H1 (cell line): ENCODE measurements at regions not wholly inside any gene's neighbourhood (a gene's known extent, or its start where the extent isn't known, plus 50 kb on each side); places are given as distances from the start of the nearest gene placed in this dataset.

Experiments used
- ASH2L ChIP-seq: fragments of 200-600, 300-600 bp; sonication (generic); IDR thresholded peaks from one replicate; pipeline ENCODE4 v1.7.1; 2017; ENCODE audit warnings: low read length
- EZH2 ChIP-seq: fragments of 200-600 bp; sonication (generic); IDR thresholded peaks from 2 replicates; pipeline ENCODE4 v1.7.1; 2012; ENCODE audit warnings: low read depth, mild to moderate bottlenecking, moderate library complexity, low read length, inconsistent platforms; ENCODE audit not compliant: severe bottlenecking
- HDAC2 ChIP-seq, 2 experiments: fragments of 300-600 bp in 1 of 2; sonication (generic) in 1 of 2; IDR thresholded peaks; 2 replicates each; pipeline ENCODE4 v1.6.1; 2011 to 2012; ENCODE audit warnings: low read depth in 2 of 2, low read length in 2 of 2, mild to moderate bottlenecking in 2 of 2, moderate library complexity in 2 of 2, borderline replicate concordance in 1 of 2, inconsistent platforms in 1 of 2
- SP2 ChIP-seq: IDR thresholded peaks from 2 replicates; pipeline ENCODE4 v1.6.1; 2012; ENCODE audit warnings: mild to moderate bottlenecking, low read length, inconsistent platforms
- TAF1 ChIP-seq: IDR thresholded peaks from 2 replicates; pipeline ENCODE4 v1.6.1; 2011; ENCODE audit warnings: mild to moderate bottlenecking, low read depth, low read length
- TBP ChIP-seq: IDR thresholded peaks from 2 replicates; pipeline ENCODE4 v1.6.1; 2011; ENCODE audit warnings: low read depth, low read length, improper control_type of control experiment
- TCF12 ChIP-seq: IDR thresholded peaks from 2 replicates; pipeline ENCODE4 v1.6.1; 2011; ENCODE audit warnings: low read depth, mild to moderate bottlenecking, low read length
- YY1 ChIP-seq: IDR thresholded peaks from 2 replicates; pipeline ENCODE4 v1.6.1; 2011; ENCODE audit warnings: low read depth, mild to moderate bottlenecking, low read length
- TF ChIP-seq, protein P1 (sequence below): fragments of 300-600 bp; sonication (generic); IDR thresholded peaks from 2 replicates; pipeline ENCODE4 v1.7.1; 2012; ENCODE audit warnings: low read length, moderate library complexity, mild to moderate bottlenecking, inconsistent platforms; ENCODE audit not compliant: insufficient replicate concordance
- TF ChIP-seq, protein P2 (sequence below), 3 experiments: IDR thresholded peaks; 1 replicate in 2 of 3; 2 replicates in 1 of 3; pipeline versions ENCODE4 v1.5.1 to v1.6.1; 2011; ENCODE audit warnings: low read length in 3 of 3, mild to moderate bottlenecking in 3 of 3, inconsistent platforms in 2 of 3, low read depth in 1 of 3, moderate library complexity in 1 of 3; ENCODE audit not compliant: insufficient read depth in 1 of 3; ENCODE audit errors: control extremely low read depth in 1 of 3

DNA sequence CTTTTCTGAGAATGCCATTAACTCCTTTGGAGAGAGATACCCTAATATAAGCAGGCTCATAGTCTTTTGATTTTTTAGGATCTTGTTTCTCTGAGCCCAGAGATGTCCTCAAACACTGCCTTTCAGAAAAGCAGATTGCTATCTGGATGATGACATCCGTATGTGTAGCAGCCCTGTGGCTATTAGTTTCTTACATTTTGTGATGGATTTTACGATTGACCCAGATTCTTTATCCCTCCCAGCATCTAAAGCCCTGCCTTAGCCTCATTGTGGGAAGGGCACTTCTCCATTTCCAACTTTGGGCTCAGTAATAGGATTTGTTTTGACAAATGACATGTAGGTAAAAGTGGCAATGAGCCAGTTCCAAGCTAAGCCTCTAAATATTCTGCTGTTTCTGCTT lies 300.3 kb downstream of the TTLL7 start (continued):
- TF ChIP-seq, protein P1, sequence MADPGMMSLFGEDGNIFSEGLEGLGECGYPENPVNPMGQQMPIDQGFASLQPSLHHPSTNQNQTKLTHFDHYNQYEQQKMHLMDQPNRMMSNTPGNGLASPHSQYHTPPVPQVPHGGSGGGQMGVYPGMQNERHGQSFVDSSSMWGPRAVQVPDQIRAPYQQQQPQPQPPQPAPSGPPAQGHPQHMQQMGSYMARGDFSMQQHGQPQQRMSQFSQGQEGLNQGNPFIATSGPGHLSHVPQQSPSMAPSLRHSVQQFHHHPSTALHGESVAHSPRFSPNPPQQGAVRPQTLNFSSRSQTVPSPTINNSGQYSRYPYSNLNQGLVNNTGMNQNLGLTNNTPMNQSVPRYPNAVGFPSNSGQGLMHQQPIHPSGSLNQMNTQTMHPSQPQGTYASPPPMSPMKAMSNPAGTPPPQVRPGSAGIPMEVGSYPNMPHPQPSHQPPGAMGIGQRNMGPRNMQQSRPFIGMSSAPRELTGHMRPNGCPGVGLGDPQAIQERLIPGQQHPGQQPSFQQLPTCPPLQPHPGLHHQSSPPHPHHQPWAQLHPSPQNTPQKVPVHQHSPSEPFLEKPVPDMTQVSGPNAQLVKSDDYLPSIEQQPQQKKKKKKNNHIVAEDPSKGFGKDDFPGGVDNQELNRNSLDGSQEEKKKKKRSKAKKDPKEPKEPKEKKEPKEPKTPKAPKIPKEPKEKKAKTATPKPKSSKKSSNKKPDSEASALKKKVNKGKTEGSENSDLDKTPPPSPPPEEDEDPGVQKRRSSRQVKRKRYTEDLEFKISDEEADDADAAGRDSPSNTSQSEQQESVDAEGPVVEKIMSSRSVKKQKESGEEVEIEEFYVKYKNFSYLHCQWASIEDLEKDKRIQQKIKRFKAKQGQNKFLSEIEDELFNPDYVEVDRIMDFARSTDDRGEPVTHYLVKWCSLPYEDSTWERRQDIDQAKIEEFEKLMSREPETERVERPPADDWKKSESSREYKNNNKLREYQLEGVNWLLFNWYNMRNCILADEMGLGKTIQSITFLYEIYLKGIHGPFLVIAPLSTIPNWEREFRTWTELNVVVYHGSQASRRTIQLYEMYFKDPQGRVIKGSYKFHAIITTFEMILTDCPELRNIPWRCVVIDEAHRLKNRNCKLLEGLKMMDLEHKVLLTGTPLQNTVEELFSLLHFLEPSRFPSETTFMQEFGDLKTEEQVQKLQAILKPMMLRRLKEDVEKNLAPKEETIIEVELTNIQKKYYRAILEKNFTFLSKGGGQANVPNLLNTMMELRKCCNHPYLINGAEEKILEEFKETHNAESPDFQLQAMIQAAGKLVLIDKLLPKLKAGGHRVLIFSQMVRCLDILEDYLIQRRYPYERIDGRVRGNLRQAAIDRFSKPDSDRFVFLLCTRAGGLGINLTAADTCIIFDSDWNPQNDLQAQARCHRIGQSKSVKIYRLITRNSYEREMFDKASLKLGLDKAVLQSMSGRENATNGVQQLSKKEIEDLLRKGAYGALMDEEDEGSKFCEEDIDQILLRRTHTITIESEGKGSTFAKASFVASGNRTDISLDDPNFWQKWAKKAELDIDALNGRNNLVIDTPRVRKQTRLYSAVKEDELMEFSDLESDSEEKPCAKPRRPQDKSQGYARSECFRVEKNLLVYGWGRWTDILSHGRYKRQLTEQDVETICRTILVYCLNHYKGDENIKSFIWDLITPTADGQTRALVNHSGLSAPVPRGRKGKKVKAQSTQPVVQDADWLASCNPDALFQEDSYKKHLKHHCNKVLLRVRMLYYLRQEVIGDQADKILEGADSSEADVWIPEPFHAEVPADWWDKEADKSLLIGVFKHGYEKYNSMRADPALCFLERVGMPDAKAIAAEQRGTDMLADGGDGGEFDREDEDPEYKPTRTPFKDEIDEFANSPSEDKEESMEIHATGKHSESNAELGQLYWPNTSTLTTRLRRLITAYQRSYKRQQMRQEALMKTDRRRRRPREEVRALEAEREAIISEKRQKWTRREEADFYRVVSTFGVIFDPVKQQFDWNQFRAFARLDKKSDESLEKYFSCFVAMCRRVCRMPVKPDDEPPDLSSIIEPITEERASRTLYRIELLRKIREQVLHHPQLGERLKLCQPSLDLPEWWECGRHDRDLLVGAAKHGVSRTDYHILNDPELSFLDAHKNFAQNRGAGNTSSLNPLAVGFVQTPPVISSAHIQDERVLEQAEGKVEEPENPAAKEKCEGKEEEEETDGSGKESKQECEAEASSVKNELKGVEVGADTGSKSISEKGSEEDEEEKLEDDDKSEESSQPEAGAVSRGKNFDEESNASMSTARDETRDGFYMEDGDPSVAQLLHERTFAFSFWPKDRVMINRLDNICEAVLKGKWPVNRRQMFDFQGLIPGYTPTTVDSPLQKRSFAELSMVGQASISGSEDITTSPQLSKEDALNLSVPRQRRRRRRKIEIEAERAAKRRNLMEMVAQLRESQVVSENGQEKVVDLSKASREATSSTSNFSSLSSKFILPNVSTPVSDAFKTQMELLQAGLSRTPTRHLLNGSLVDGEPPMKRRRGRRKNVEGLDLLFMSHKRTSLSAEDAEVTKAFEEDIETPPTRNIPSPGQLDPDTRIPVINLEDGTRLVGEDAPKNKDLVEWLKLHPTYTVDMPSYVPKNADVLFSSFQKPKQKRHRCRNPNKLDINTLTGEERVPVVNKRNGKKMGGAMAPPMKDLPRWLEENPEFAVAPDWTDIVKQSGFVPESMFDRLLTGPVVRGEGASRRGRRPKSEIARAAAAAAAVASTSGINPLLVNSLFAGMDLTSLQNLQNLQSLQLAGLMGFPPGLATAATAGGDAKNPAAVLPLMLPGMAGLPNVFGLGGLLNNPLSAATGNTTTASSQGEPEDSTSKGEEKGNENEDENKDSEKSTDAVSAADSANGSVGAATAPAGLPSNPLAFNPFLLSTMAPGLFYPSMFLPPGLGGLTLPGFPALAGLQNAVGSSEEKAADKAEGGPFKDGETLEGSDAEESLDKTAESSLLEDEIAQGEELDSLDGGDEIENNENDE, result no peak
- no peak for TF ChIP-seq TCF12
- no peak for TF ChIP-seq HDAC2 (IDR thresholded peaks at IDR 0.05; ENCODE audit: borderline replicate concordance in 1 of 2, low read depth in 2 of 2, low read length in 2 of 2)
- TF ChIP-seq SP2, result no peak
- TF ChIP-seq, protein P2, sequence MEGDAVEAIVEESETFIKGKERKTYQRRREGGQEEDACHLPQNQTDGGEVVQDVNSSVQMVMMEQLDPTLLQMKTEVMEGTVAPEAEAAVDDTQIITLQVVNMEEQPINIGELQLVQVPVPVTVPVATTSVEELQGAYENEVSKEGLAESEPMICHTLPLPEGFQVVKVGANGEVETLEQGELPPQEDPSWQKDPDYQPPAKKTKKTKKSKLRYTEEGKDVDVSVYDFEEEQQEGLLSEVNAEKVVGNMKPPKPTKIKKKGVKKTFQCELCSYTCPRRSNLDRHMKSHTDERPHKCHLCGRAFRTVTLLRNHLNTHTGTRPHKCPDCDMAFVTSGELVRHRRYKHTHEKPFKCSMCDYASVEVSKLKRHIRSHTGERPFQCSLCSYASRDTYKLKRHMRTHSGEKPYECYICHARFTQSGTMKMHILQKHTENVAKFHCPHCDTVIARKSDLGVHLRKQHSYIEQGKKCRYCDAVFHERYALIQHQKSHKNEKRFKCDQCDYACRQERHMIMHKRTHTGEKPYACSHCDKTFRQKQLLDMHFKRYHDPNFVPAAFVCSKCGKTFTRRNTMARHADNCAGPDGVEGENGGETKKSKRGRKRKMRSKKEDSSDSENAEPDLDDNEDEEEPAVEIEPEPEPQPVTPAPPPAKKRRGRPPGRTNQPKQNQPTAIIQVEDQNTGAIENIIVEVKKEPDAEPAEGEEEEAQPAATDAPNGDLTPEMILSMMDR (IDR thresholded peaks at IDR 0.05; ENCODE audit: control extremely low read depth in 1 of 3, insufficient read depth in 1 of 3, low read depth in 1 of 3, low read length in 3 of 3), result no peak
- TF ChIP-seq ASH2L, result no peak
- TF ChIP-seq TBP, result no peak
- no peak for TF ChIP-seq EZH2
- TF ChIP-seq TAF1, result no peak
- no peak for TF ChIP-seq YY1
- TF ChIP-seq, all 59 proteins: peak for 0
